HepG2 (cell line): ENCODE measurements at regions not wholly inside any gene's neighbourhood (a gene's known extent, or its start where the extent isn't known, plus 50 kb on each side); places are given as distances from the start of the nearest gene placed in this dataset.

Experiments
- ATAD3A ChIP-seq: sonication (generic); formaldehyde crosslinking; IDR thresholded peaks from 2 replicates; pipeline ENCODE4 v1.4.0; 2020; ENCODE audit warnings: missing genetic modification reagents
- BRD4 ChIP-seq: sonication (generic); formaldehyde crosslinking; IDR thresholded peaks from 2 replicates; pipeline ENCODE4 v1.4.0; 2020; ENCODE audit warnings: missing genetic modification reagents
- CBX5 ChIP-seq: sonication (generic); formaldehyde crosslinking; IDR thresholded peaks from 2 replicates; pipeline ENCODE4 v1.4.0; 2020; ENCODE audit warnings: missing genetic modification reagents, borderline replicate concordance
- CHD2 ChIP-seq: IDR thresholded peaks from 2 replicates; pipeline ENCODE4 v1.6.1; 2011; ENCODE audit warnings: low read depth, low read length, improper control_type of control experiment
- CREB3 ChIP-seq: sonication (generic); formaldehyde crosslinking; IDR thresholded peaks from 2 replicates; pipeline ENCODE4 v1.5.0; 2020; ENCODE audit warnings: missing genetic modification reagents
- CREM ChIP-seq, 2 experiments: sonication (generic) in 1 of 2; formaldehyde crosslinking in 1 of 2; IDR thresholded peaks; 2 replicates each; pipeline versions ENCODE4 v1.4.0 to v1.6.1; 2016 to 2020; ENCODE audit warnings: antibody characterized with exemption in 1 of 2, mild to moderate bottlenecking in 1 of 2, missing genetic modification reagents in 1 of 2
- CSRNP1 ChIP-seq: sonication (generic); formaldehyde crosslinking; IDR thresholded peaks from 2 replicates; pipeline ENCODE4 v1.8.1; 2023; ENCODE audit warnings: mild to moderate bottlenecking, missing genetic modification reagents
- DDIT3 ChIP-seq: sonication (generic); formaldehyde crosslinking; IDR thresholded peaks from 2 replicates; pipeline ENCODE4 v1.4.0; 2020; ENCODE audit warnings: mild to moderate bottlenecking, missing genetic modification reagents
- FOXA3 ChIP-seq: IDR thresholded peaks from 2 replicates; pipeline ENCODE4 v1.6.1; 2016; ENCODE audit warnings: missing genetic modification reagents, missing compliant biosample characterization
- HNF4G ChIP-seq, 2 experiments: sonication (generic) in 1 of 2; formaldehyde crosslinking in 1 of 2; IDR thresholded peaks; 2 replicates each; pipeline versions ENCODE4 v1.4.0 to v1.6.1; 2011 to 2020; ENCODE audit warnings: borderline replicate concordance in 2 of 2, low read depth in 2 of 2, mild to moderate bottlenecking in 2 of 2, low read length in 1 of 2, missing genetic modification reagents in 1 of 2, moderate library complexity in 1 of 2
- ISX ChIP-seq: sonication (generic); formaldehyde crosslinking; conservative IDR thresholded peaks from 2 replicates; pipeline ENCODE4 v1.5.0; 2020; ENCODE audit warnings: missing genetic modification reagents
- KDM5A ChIP-seq: fragments of 200-600 bp; sonication (generic); IDR thresholded peaks from 2 replicates; pipeline ENCODE4 v1.7.0; 2018; ENCODE audit warnings: antibody characterized with exemption, mild to moderate bottlenecking, low read length, borderline replicate concordance
- MNT ChIP-seq: fragments of 450-650 bp; IDR thresholded peaks from 2 replicates; pipeline ENCODE4 v1.6.1; 2016
- NPAS2 ChIP-seq: sonication (generic); formaldehyde crosslinking; IDR thresholded peaks from 2 replicates; pipeline ENCODE4 v1.8.0; 2022; ENCODE audit warnings: mild to moderate bottlenecking, missing genetic modification reagents, borderline replicate concordance
- SRSF4 ChIP-seq: fragments of 200-400 bp; formaldehyde crosslinking; IDR thresholded peaks from one replicate; pipeline ENCODE4 v1.6.1; 2018; ENCODE audit warnings: mild to moderate bottlenecking, low read depth, low read length, moderate library complexity; ENCODE audit not compliant: poor library complexity, severe bottlenecking
- SRSF9 ChIP-seq: fragments of 200-400 bp; formaldehyde crosslinking; IDR thresholded peaks from 2 replicates; pipeline ENCODE4 v1.6.1; 2018; ENCODE audit warnings: borderline replicate concordance, mild to moderate bottlenecking, low read depth, low read length; ENCODE audit not compliant: insufficient read depth, poor library complexity, severe bottlenecking
- THAP8 ChIP-seq: sonication (generic); formaldehyde crosslinking; IDR thresholded peaks from 2 replicates; pipeline ENCODE4 v1.5.1; 2020; ENCODE audit warnings: missing genetic modification reagents, mild to moderate bottlenecking, borderline replicate concordance
- ZNF414 ChIP-seq: sonication (generic); formaldehyde crosslinking; IDR thresholded peaks from 2 replicates; pipeline ENCODE4 v1.5.0; 2020; ENCODE audit warnings: missing genetic modification reagents
- ZNF547 ChIP-seq: sonication (generic); formaldehyde crosslinking; IDR thresholded peaks from 2 replicates; pipeline ENCODE4 v1.5.1; 2020; ENCODE audit warnings: mild to moderate bottlenecking, missing genetic modification reagents
- ZNF552 ChIP-seq: sonication (generic); formaldehyde crosslinking; IDR thresholded peaks from 2 replicates; pipeline ENCODE4 v1.9.0; 2022; ENCODE audit warnings: missing genetic modification reagents, mild to moderate bottlenecking, borderline replicate concordance
- ZNF614 ChIP-seq: IDR thresholded peaks from 2 replicates; pipeline ENCODE4 v1.6.1; 2018; ENCODE audit warnings: missing biosample characterization, missing genetic modification reagents, inconsistent platforms, borderline replicate concordance
- ZNF747 ChIP-seq: sonication (generic); formaldehyde crosslinking; IDR thresholded peaks from 2 replicates; pipeline ENCODE4 v1.8.1; 2023; ENCODE audit warnings: missing genetic modification reagents, mild to moderate bottlenecking, borderline replicate concordance
- ZNF773 ChIP-seq: sonication (generic); formaldehyde crosslinking; IDR thresholded peaks from 2 replicates; pipeline ENCODE4 v1.4.0; 2020; ENCODE audit warnings: missing genetic modification reagents, borderline replicate concordance

GRCh38 chr5:38163636-38164237 is 94.6 kb upstream of the EGFLAM start (continued):
- TF ChIP-seq MNT = peak; percentile 32; the same call in 1 of the 2 replicates
- TF ChIP-seq CHD2 = no peak
- peak; percentile 60; the same call in 1 of the 2 replicates for TF ChIP-seq CREM (IDR thresholded peaks at IDR 0.05)
- no peak for TF ChIP-seq CREM (CRISPR knock-in tag; IDR thresholded peaks at IDR 0.05)
- peak; percentile 88 for TF ChIP-seq FOXA3
- TF ChIP-seq ISX (CRISPR knock-in tag) = no peak
- no peak for TF ChIP-seq THAP8 (CRISPR knock-in tag)
- TF ChIP-seq ZNF547 = no peak
- TF ChIP-seq CBX5 (CRISPR knock-in tag) = peak; percentile 74; the same call in 1 of the 2 replicates
- TF ChIP-seq DDIT3 (CRISPR knock-in tag) = no peak
- TF ChIP-seq KDM5A = no peak; the same call in 1 of the 2 replicates
- peak; percentile 76; the same call in 1 of the 2 replicates for TF ChIP-seq ZNF614 (CRISPR knock-in tag)
- no peak for TF ChIP-seq ZNF414 (CRISPR knock-in tag)
- no peak for TF ChIP-seq ZNF773 (CRISPR knock-in tag)
- peak; percentile 96 for TF ChIP-seq BRD4 (CRISPR knock-in tag)
- TF ChIP-seq SRSF9 = no peak
- TF ChIP-seq ZNF552 = no peak
- TF ChIP-seq ATAD3A = no peak
- no peak for TF ChIP-seq ZNF747
- no peak for TF ChIP-seq CREB3 (CRISPR knock-in tag)
- 0 out of 2 replicates have a peak, but pooled peaks have one; percentile 35 for TF ChIP-seq CSRNP1 (CRISPR knock-in tag)
- peak; percentile 72 for TF ChIP-seq HNF4G (IDR thresholded peaks at IDR 0.05; ENCODE audit: borderline replicate concordance, low read depth, low read length)
- TF ChIP-seq HNF4G (CRISPR knock-in tag; IDR thresholded peaks at IDR 0.05; ENCODE audit: borderline replicate concordance, low read depth) = no peak
- no peak for TF ChIP-seq NPAS2 (CRISPR knock-in tag)
- no peak for TF ChIP-seq SRSF4
